ENCODE measurements at regions not wholly inside any gene's neighbourhood (a gene's known extent, or its start where the extent isn't known, plus 50 kb on each side); places are given as distances from the start of the nearest gene placed in this dataset.

DNA sequence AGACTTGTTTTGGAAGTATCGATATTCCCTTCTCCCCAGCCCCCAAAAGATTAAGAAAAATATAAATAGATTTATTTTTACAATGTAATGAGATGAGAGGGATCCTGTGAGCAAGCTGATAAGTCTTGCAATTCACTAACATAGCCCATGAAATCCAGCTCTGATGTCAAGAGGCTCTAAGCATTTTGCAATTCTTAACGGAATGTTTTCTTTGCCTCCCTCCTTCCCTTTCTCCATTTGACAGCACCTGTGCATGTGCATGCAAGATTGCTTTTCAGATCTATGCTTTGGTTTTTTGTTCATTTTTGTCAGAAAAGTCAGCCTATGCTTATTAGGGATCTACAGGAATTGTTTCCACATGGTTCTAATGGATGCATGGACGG is 169.9 kb downstream of the SLIT2 start:
- Mint-ChIP-seq H3K27me3 (no peaks in the 10 kb centered on the region), H3K4me1 (no peaks in the 10 kb centered on the region), H3K36me3 (ENCODE audit: insufficient read depth) (no peaks in the 10 kb centered on the region), H3K4me3 (no peak overlapping the region), H3K27ac (ENCODE audit: low read depth) (no peak overlapping the region), H3K9me3 (no peaks in the 10 kb centered on the region)
- DNase-seq (ENCODE audit: low spot score in 2 of 2) = no peak
- no peak for ATAC-seq (replicated peaks; ENCODE audit: extremely low read depth, poor library complexity, severe bottlenecking)

DNA sequence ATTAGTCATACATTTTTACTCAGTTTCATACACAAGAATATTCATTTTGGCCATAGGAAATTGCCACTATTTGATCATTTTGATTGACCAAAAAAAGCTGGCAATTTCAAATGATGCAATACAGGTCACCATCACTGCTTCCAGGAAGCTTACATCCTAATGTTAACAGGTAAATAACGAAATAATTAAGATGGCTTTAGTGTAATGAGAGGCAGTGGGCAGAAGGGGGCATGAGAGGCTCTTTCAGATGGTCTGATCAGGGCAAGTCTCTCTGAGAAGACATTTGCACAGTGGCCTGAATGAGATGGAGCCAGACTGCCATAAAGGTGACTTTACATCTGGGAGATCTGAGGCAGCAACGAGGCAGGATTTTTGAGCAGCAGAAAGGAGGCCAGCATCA is 170.7 kb downstream of the SLIT2 start:
- Mint-ChIP-seq H3K27me3 (no peaks in the 10 kb centered on the region), H3K4me3 (no peak overlapping the region), H3K4me1 (no peaks in the 10 kb centered on the region), H3K27ac (ENCODE audit: low read depth) (no peak overlapping the region), H3K9me3 (no peaks in the 10 kb centered on the region), H3K36me3 (ENCODE audit: insufficient read depth) (no peaks in the 10 kb centered on the region)
- no peak for DNase-seq (ENCODE audit: low spot score in 2 of 2)
- no peak for ATAC-seq (replicated peaks; ENCODE audit: extremely low read depth, poor library complexity, severe bottlenecking)

DNA sequence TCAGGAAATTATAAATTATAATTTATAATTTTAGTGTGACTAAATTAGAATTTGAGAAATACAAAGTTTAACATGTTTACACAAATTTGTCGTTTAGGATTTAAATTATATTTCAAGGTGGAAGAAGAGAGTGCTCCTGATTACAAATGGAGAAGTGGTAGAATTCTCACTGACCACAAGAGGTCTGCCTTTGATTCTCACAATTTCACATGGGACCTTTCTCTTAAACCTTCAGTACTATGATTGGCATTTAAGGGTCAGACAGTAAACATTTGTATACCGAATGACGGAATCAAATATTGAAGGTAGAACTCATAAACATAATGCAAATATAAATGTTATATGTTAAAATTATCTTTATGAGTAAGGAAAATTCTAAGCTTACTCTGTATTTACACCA is 171.7 kb downstream of the SLIT2 start:
- DNase-seq (ENCODE audit: low spot score in 2 of 2) (no peak), ATAC-seq (replicated peaks; ENCODE audit: extremely low read depth, poor library complexity, severe bottlenecking) (no peak)
- Mint-ChIP-seq H3K9me3 (no peaks in the 10 kb centered on the region), H3K27ac (ENCODE audit: low read depth) (no peak overlapping the region), H3K4me3 (no peak overlapping the region), H3K4me1 (no peaks in the 10 kb centered on the region), H3K36me3 (ENCODE audit: insufficient read depth) (no peaks in the 10 kb centered on the region), H3K27me3 (no peaks in the 10 kb centered on the region)

- DNase-seq (ENCODE audit: low spot score in 2 of 2) (no peak), ATAC-seq (replicated peaks; ENCODE audit: extremely low read depth, poor library complexity, severe bottlenecking) (no peak)
- Mint-ChIP-seq H3K4me1 (no peaks in the 10 kb centered on the region), H3K9me3 (no peaks in the 10 kb centered on the region), H3K4me3 (no peak overlapping the region), H3K27ac (ENCODE audit: low read depth) (no peak overlapping the region), H3K36me3 (ENCODE audit: insufficient read depth) (no peaks in the 10 kb centered on the region), H3K27me3 (no peaks in the 10 kb centered on the region)
These were observed 174.3 kb downstream of the SLIT2 start for GRCh38 chr4:20426028-20426427.

- H3K4me1 Mint-ChIP-seq = no peaks in the 10 kb centered on the region
- no peaks in the 10 kb centered on the region for H3K9me3 Mint-ChIP-seq
- ATAC-seq (replicated peaks; ENCODE audit: extremely low read depth, poor library complexity, severe bottlenecking) (no peak), DNase-seq (ENCODE audit: low spot score in 2 of 2) (no peak)
- H3K27ac Mint-ChIP-seq (ENCODE audit: low read depth) = no peak overlapping the region
- no peaks in the 10 kb centered on the region for H3K27me3 Mint-ChIP-seq
- H3K4me3 Mint-ChIP-seq = no peak overlapping the region
- no peaks in the 10 kb centered on the region for H3K36me3 Mint-ChIP-seq (ENCODE audit: insufficient read depth)
These were observed 176.9 kb downstream of the SLIT2 start for GRCh38 chr4:20428436-20429160.

DNA sequence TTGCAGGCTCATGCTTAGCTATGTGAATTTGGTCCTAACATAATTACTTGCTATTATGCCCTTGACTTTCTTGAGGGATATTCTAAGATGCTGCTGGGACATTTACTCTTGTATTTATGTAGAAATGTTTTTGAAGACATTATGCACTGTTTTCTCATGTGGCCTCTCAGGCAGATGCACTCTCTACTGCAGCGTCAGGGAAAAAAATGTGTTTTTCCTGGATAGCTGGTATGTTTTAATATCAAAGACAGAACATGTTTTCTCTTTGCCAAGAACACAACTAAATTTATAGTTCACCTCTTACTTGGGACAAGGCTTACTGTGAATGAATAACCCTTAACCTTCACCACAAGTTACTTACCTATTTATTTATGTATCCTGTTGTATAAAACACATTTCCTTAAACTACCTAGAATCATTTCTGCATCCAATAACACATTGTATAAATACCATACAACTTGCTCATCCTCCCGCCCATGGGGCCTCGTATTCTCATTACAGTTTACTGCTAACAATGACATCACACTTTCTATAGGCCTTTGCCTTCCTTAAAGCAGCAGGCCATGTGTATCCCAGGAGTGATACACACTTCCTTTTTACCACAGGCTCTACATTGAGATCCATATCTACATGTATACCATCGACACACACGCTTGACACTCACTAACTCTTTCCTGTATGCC is 178.7 kb downstream of the SLIT2 start:
- no peaks in the 10 kb centered on the region for H3K9me3 Mint-ChIP-seq
- no peak for ATAC-seq (replicated peaks; ENCODE audit: extremely low read depth, poor library complexity, severe bottlenecking)

GRCh38 chr4:20431543-20431951 is 179.8 kb downstream of the SLIT2 start:
- Mint-ChIP-seq H3K4me1 (no peaks in the 10 kb centered on the region), H3K4me3 (no peak overlapping the region), H3K9me3 (no peaks in the 10 kb centered on the region), H3K27me3 (no peaks in the 10 kb centered on the region), H3K36me3 (ENCODE audit: insufficient read depth) (no peaks in the 10 kb centered on the region), H3K27ac (ENCODE audit: low read depth) (no peak overlapping the region)
- ATAC-seq (replicated peaks; ENCODE audit: extremely low read depth, poor library complexity, severe bottlenecking) (no peak), DNase-seq (ENCODE audit: low spot score in 2 of 2) (no peak)

More for the DNA sequence above, 178.7 kb downstream of the SLIT2 start:
- Mint-ChIP-seq H3K36me3 (ENCODE audit: insufficient read depth) (no peaks in the 10 kb centered on the region), H3K4me3 (no peak overlapping the region), H3K27me3 (no peaks in the 10 kb centered on the region), H3K4me1 (no peaks in the 10 kb centered on the region), H3K27ac (ENCODE audit: low read depth) (no peak overlapping the region)
- DNase-seq (ENCODE audit: low spot score in 2 of 2) = no peak

DNA sequence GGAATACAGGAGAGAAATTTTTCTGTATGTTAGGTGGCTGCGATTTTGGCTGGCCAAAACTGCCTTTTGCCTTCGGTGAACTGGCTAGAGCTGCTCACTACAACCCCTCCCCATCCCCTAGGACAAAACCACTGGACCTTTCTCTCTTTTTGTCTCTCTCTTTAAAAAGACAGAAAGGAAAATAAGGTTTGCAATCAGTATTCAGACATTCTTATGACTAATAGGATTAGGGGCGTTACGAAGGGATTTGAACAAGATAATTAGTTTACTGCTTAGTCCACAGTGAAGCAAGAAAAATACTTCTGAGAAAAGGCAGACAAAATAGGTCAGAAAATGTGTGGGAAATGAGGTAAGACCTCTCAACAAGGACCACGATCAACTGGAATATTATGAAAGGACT is 180.4 kb downstream of the SLIT2 start:
- H3K36me3 Mint-ChIP-seq (ENCODE audit: insufficient read depth) = no peaks in the 10 kb centered on the region
- no peak overlapping the region for H3K27ac Mint-ChIP-seq (ENCODE audit: low read depth)

DNA sequence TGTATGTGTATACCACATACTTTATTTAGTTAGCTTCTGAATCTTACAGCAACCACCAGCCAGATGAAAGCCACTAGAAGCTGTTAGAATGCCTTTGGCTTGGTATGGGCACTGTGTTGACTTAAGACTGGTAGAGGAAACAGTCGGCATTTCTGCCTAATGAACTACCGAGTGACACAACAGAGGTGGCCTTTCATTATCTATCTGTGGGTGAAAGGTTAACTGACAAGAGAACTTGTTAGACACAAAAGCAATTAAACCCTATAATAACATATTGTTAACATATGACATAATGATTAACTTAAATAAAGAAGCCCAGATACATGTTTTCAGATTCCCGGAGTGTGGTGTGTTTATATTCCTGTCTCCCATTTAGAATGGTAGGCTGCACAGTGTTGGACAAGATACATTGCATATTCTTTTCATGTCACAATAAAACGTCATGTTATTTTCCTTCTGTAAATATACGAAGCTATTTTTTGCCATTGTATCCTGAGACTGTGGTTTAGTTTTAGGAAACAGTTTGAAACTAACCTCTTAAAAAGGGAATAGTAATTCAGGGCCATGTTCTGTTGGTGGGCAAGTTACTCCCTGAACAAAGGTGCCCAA is 181.5 kb downstream of the SLIT2 start:
- Mint-ChIP-seq H3K27me3 (no peaks in the 10 kb centered on the region), H3K4me3 (no peak overlapping the region), H3K36me3 (ENCODE audit: insufficient read depth) (no peaks in the 10 kb centered on the region), H3K9me3 (peaks cover 5% of the 10 kb centered on the region), H3K27ac (ENCODE audit: low read depth) (no peak overlapping the region), H3K4me1 (no peaks in the 10 kb centered on the region)
- no peak for DNase-seq (ENCODE audit: low spot score in 2 of 2)
- no peak for ATAC-seq (replicated peaks; ENCODE audit: extremely low read depth, poor library complexity, severe bottlenecking)

More for the DNA sequence above, 180.4 kb downstream of the SLIT2 start:
- ATAC-seq (replicated peaks; ENCODE audit: extremely low read depth, poor library complexity, severe bottlenecking) (no peak), DNase-seq (ENCODE audit: low spot score in 2 of 2) (no peak)
- Mint-ChIP-seq H3K9me3 (no peaks in the 10 kb centered on the region), H3K27me3 (no peaks in the 10 kb centered on the region), H3K4me3 (no peak overlapping the region), H3K4me1 (no peaks in the 10 kb centered on the region)

DNA sequence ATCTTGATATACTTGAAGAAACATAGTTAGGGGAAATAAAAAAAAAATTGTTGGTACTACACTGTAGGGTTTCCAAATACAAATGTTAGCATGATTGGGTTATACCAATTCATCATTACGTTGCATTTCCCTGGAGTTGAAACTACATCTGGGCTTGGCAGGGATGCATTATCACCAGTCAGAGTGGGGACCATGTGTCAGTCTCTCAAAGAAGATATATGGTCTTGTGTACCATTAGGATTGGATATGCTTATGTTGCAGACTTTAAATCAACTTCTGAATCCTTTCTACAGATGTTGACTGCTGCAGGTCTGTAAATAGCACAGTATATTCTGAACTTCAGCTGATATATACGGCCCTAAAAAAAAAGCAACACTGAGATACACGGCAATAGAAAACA is 188.5 kb downstream of the SLIT2 start:
- ATAC-seq (replicated peaks; ENCODE audit: extremely low read depth, poor library complexity, severe bottlenecking) (no peak), DNase-seq (ENCODE audit: low spot score in 2 of 2) (no peak)
- Mint-ChIP-seq H3K27me3 (no peaks in the 10 kb centered on the region), H3K27ac (ENCODE audit: low read depth) (no peak overlapping the region), H3K4me1 (no peaks in the 10 kb centered on the region), H3K4me3 (no peak overlapping the region), H3K36me3 (ENCODE audit: insufficient read depth) (no peaks in the 10 kb centered on the region), H3K9me3 (peaks cover 8% of the 10 kb centered on the region)

GRCh38 chr4:20443015-20443805 is 191.5 kb downstream of the SLIT2 start:
- no peak overlapping the region for H3K27ac Mint-ChIP-seq (ENCODE audit: low read depth)
- no peaks in the 10 kb centered on the region for H3K27me3 Mint-ChIP-seq
- H3K9me3 Mint-ChIP-seq = peaks cover 11% of the 10 kb centered on the region
- H3K4me1 Mint-ChIP-seq = no peaks in the 10 kb centered on the region
- ATAC-seq (replicated peaks; ENCODE audit: extremely low read depth, poor library complexity, severe bottlenecking) = no peak
- no peak for DNase-seq (ENCODE audit: low spot score in 2 of 2)
- no peaks in the 10 kb centered on the region for H3K36me3 Mint-ChIP-seq (ENCODE audit: insufficient read depth)
- no peak overlapping the region for H3K4me3 Mint-ChIP-seq

- ATAC-seq (replicated peaks; ENCODE audit: extremely low read depth, poor library complexity, severe bottlenecking) (no peak), DNase-seq (ENCODE audit: low spot score in 2 of 2) (no peak)
- peaks cover 10% of the 10 kb centered on the region for H3K9me3 Mint-ChIP-seq
- no peak overlapping the region for H3K4me3 Mint-ChIP-seq
- no peak overlapping the region for H3K27ac Mint-ChIP-seq (ENCODE audit: low read depth)
- no peaks in the 10 kb centered on the region for H3K4me1 Mint-ChIP-seq
- H3K27me3 Mint-ChIP-seq = no peaks in the 10 kb centered on the region
- H3K36me3 Mint-ChIP-seq (ENCODE audit: insufficient read depth) = no peaks in the 10 kb centered on the region
These were observed 193.1 kb downstream of the SLIT2 start for GRCh38 chr4:20444599-20445337.
